KBM-7 (cell line): ENCODE measurements at regions not wholly inside any gene's neighbourhood (a gene's known extent, or its start where the extent isn't known, plus 50 kb on each side); places are given as distances from the start of the nearest gene placed in this dataset.
A peak's percentile ranks its signal among the peaks of the same experiment; 100 is the strongest.

Source experiments
- DNase-seq: peaks from one replicate; pipeline ENCODE4 v3.0.0-alpha.2; 2015
- in situ Hi-C: fragments of 300-500 bp; cut with MboI; formaldehyde crosslinking; loops from 2 replicates; pipeline ENCODE4 v1.14.3; 2020; ENCODE audit warnings: low sequenced_read_pairs, low pct_unique_long_range_greater_than_20kb, mixed read lengths

GRCh38 chr7:38068461-38068860, 109.6 kb upstream of the STARD3NL start:
- no peak for DNase-seq
- in situ Hi-C loops = no loop called here

- in situ Hi-C loops = no loop called here
- no peak for DNase-seq
These were observed 109.0 kb upstream of the STARD3NL start for GRCh38 chr7:38069052-38069451.

GRCh38 chr7:38070718-38071117, 107.3 kb upstream of the STARD3NL start:
- peak; percentile 43 for DNase-seq
- in situ Hi-C loops = no loop called here

GRCh38 chr7:38086857-38087256, 91.2 kb upstream of the STARD3NL start:
- DNase-seq = no peak
- in situ Hi-C loops = no loop called here

- in situ Hi-C loops = loop anchor here (10.0 to 25.0 kb wide), 2 partner anchors 112 to 235 kb away; no protein-coding TSS in a partner anchor
These were observed 75.5 kb upstream of the STARD3NL start for GRCh38 chr7:38102507-38102906.

GRCh38 chr7:38105874-38106483, 72.1 kb upstream of the STARD3NL start:
- peak; percentile 64 for DNase-seq
- in situ Hi-C loops = loop anchor here (10.0 to 25.0 kb wide), 2 partner anchors 109 to 231 kb away; no protein-coding TSS in a partner anchor

More at GRCh38 chr7:38102507-38102906, 75.5 kb upstream of the STARD3NL start:
- DNase-seq = peak; percentile 40

- DNase-seq = peak; percentile 75
- in situ Hi-C loops = loop anchor here (10.0 to 25.0 kb wide), 2 partner anchors 107 to 230 kb away; no protein-coding TSS in a partner anchor
These were observed 70.6 kb upstream of the STARD3NL start for GRCh38 chr7:38107486-38107893.

- DNase-seq = no peak
- in situ Hi-C loops = loop anchor here (25.0 kb wide), 1 partner anchor 225 kb away; no protein-coding TSS in a partner anchor
These were observed 66.0 kb upstream of the STARD3NL start for GRCh38 chr7:38112075-38112474.

GRCh38 chr7:38120076-38120475, 58.0 kb upstream of the STARD3NL start:
- in situ Hi-C loops = loop anchor here (25.0 kb wide), 1 partner anchor 217 kb away; no protein-coding TSS in a partner anchor

GRCh38 chr7:38122501-38122900, 55.5 kb upstream of the STARD3NL start:
- no peak for DNase-seq
- in situ Hi-C loops = loop anchor here (25.0 kb wide), 1 partner anchor 215 kb away; no protein-coding TSS in a partner anchor

More at GRCh38 chr7:38120076-38120475, 58.0 kb upstream of the STARD3NL start:
- DNase-seq = no peak

GRCh38 chr7:38123494-38123893, 54.6 kb upstream of the STARD3NL start:
- DNase-seq = no peak
- in situ Hi-C loops = loop anchor here (25.0 kb wide), 1 partner anchor 214 kb away; no protein-coding TSS in a partner anchor

GRCh38 chr7:38127216-38128207, 50.5 kb upstream of the STARD3NL start:
- DNase-seq = peak; percentile 62
- in situ Hi-C loops = no loop called here
